Ovary (tissue), 7 donors: ENCODE measurements at regions not wholly inside any gene's neighbourhood (a gene's known extent, or its start where the extent isn't known, plus 50 kb on each side); places are given as distances from the start of the nearest gene placed in this dataset.
"Not testable (repeated sequence)": the region's sequence is repeated elsewhere in the genome, so short reads cannot be mapped to it uniquely, and the experiment has no call there.

Source experiments
- DNase-seq, 5 donors: peaks; one replicate each; pipeline ENCODE4 v3.0.0-alpha.2; 2019 to 2020
- H3K27ac ChIP-seq, 2 donors: fragments of 200-600 bp; one replicate each; pipeline versions ENCODE4 v1.5.1 to v1.8.0; 2019 to 2022
- H3K27me3 ChIP-seq: fragments of 200-600 bp; one replicate; pipeline ENCODE4 v1.8.0; 2022
- H3K36me3 ChIP-seq: fragments of 200-600 bp; sonication (generic); one replicate; pipeline ENCODE4 v1.5.1; 2019
- H3K4me1 ChIP-seq: one replicate; pipeline ENCODE4 v1.8.1; 2013; ENCODE audit warnings: mild to moderate bottlenecking, moderate library complexity; ENCODE audit not compliant: insufficient read depth
- H3K4me3 ChIP-seq: fragments of 200-600 bp; sonication (generic); one replicate; pipeline ENCODE4 v1.5.1; 2017
- H3K9me3 ChIP-seq, 2 donors: fragments of 200-600 bp in 1 of 2; sonication (generic) in 1 of 2; one replicate each; pipeline versions ENCODE4 v1.5.1 to v1.8.1; 2013 to 2019; ENCODE audit warnings: mild to moderate bottlenecking in 1 of 2, moderate library complexity in 1 of 2
- CTCF ChIP-seq, 3 donors: fragments of 450-650 bp in 2 of 3; fragments of 200-600 bp in 1 of 3; IDR thresholded peaks; one replicate each; pipeline versions ENCODE4 v1.5.1 to v1.8.0; 2016 to 2022; ENCODE audit warnings: antibody characterized with exemption in 3 of 3, mild to moderate bottlenecking in 1 of 3
- EP300 ChIP-seq: sonication (generic); formaldehyde crosslinking; IDR thresholded peaks from one replicate; pipeline ENCODE4 v1.6.1; 2017; ENCODE audit warnings: antibody characterized with exemption
- POLR2A ChIP-seq: fragments of 450-650 bp; IDR thresholded peaks from one replicate; pipeline ENCODE4 v1.6.1; 2017; ENCODE audit warnings: antibody characterized with exemption, mild to moderate bottlenecking, moderate library complexity
- WGBS, 3 donors: extraction: QIAGEN DNeasy Blood & Tissue Kit in 1 of 3; methylation state at CpG; one replicate each; pipeline versions ENCODE4 v1.1.5 to v1.1.7; 2013 to 2017; 5-methylcytosine and 5-hydroxymethylcytosine counted together
- intact Hi-C, 4 donors: fragments of 100-400 bp; cut with DNase I; formaldehyde crosslinking; loops; one replicate each; pipeline versions ENCODE4 v1.11.0 to v1.15.1; 2022 to 2023
- donor health status: DM: no; HTN: no; CAD: no; lungs with moderate emphysema.
- donor health status: DM: no; HTN: no; CAD: no.
- donor health status: Bipolar disorder and iron deficiency.
- donor health status: DM: no; HTN: no; CAD: no.
- donor health status: DM: yes; HTN: yes; CAD: no.

- intact Hi-C loops: no loop called here
- no peak for DNase-seq
- Histone ChIP-seq H3K4me1 (no peaks in the 10 kb centered on the region), H3K4me3 (no peak overlapping the region), H3K36me3 (no peaks in the 10 kb centered on the region), H3K27ac (no peak overlapping the region), H3K27me3 (no peaks in the 10 kb centered on the region), H3K9me3 (no peaks in the 10 kb centered on the region)
- 87 to 97% (median 96%) methylated on average over 1 of the region's 1 CpG for WGBS, 3 donors
- no peak for TF ChIP-seq EP300
- TF ChIP-seq POLR2A: no peak
- TF ChIP-seq CTCF (IDR thresholded peaks at IDR 0.05): no peak
Measured at GRCh38 chr2:76178610-76179009, 467.9 kb upstream of the GCFC2 start.

- Histone ChIP-seq H3K27me3 (no peaks in the 10 kb centered on the region), H3K4me1 (no peaks in the 10 kb centered on the region), H3K27ac (no peak overlapping the region), H3K4me3 (no peak overlapping the region), H3K36me3 (no peaks in the 10 kb centered on the region), H3K9me3 (no peaks in the 10 kb centered on the region)
- no peak for TF ChIP-seq EP300
- TF ChIP-seq CTCF (IDR thresholded peaks at IDR 0.05): no peak
- no peak for TF ChIP-seq POLR2A
- no peak for DNase-seq
- 77 to 86% (median 81%) methylated on average over 3 of the region's 3 CpGs for WGBS, 3 donors
- intact Hi-C loops: no loop called here
Measured at GRCh38 chr2:76175295-76175694, 464.6 kb upstream of the GCFC2 start.

- H3K9me3 ChIP-seq: no peaks in the 10 kb centered on the region
- H3K27me3 ChIP-seq: no peaks in the 10 kb centered on the region
- TF ChIP-seq EP300: no peak
- TF ChIP-seq POLR2A: no peak
- TF ChIP-seq CTCF (IDR thresholded peaks at IDR 0.05): no peak
- no peaks in the 10 kb centered on the region for H3K36me3 ChIP-seq
- no peak for DNase-seq
- no peak overlapping the region for H3K27ac ChIP-seq
- H3K4me3 ChIP-seq: no peak overlapping the region
- 62 to 70% (median 63%) methylated on average over 2 of the region's 2 CpGs for WGBS, 3 donors
- H3K4me1 ChIP-seq: no peaks in the 10 kb centered on the region
- intact Hi-C loops: no loop called here
Measured at GRCh38 chr2:76174505-76174904, 463.8 kb upstream of the GCFC2 start.

GRCh38 chr2:76173206-76173605 is 462.5 kb upstream of the GCFC2 start:
- DNase-seq, H3K36me3 ChIP-seq, H3K27me3 ChIP-seq, intact Hi-C loops, H3K9me3 ChIP-seq, H3K4me1 ChIP-seq, H3K4me3 ChIP-seq, H3K27ac ChIP-seq: not testable (repeated sequence)
- 0% methylated on average over 1 of the region's 1 CpG for WGBS, 3 donors

- H3K36me3 ChIP-seq, DNase-seq, H3K4me3 ChIP-seq, H3K9me3 ChIP-seq, H3K4me1 ChIP-seq, H3K27me3 ChIP-seq, intact Hi-C loops, H3K27ac ChIP-seq: not testable (repeated sequence)
Measured at GRCh38 chr2:76172154-76172595, 461.5 kb upstream of the GCFC2 start.

GRCh38 chr2:76170856-76171255 is 460.1 kb upstream of the GCFC2 start:
- H3K9me3 ChIP-seq: no peaks in the 10 kb centered on the region
- H3K27me3 ChIP-seq: no peaks in the 10 kb centered on the region
- intact Hi-C loops: no loop called here
- WGBS, 3 donors: 67 to 84% (median 69%) methylated on average over 2 of the region's 2 CpGs
- no peaks in the 10 kb centered on the region for H3K4me1 ChIP-seq
- H3K27ac ChIP-seq: no peak overlapping the region
- no peak for DNase-seq
- TF ChIP-seq EP300 (no peak), CTCF (IDR thresholded peaks at IDR 0.05) (no peak), POLR2A (no peak)
- H3K36me3 ChIP-seq: no peaks in the 10 kb centered on the region
- no peak overlapping the region for H3K4me3 ChIP-seq
